ENCODE measurements at regions not wholly inside any gene's neighbourhood (a gene's known extent, or its start where the extent isn't known, plus 50 kb on each side); places are given as distances from the start of the nearest gene placed in this dataset.

DNA sequence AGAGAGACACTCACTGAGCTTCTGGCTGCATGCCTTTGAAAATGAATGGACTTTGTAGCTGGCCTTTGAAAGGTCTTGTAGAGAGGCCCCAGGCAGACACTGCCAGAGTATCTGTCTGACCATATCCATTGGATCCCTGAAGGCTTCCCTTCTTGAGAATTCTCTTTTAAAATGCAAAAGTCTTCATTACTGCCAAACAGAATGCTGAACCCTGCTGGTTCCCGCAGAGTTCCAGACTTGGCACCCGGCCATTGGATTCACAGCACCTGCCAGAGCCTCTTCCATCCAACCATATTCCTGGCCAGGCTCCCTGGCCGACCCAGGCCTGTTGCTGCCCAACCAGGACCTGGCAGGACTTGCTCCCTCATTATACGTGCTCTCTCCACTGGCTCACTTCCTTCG is 182.5 kb downstream of the GXYLT1 start:
- no peak for TF ChIP-seq CTCF (IDR thresholded peaks at IDR 0.05)
- no peak for TF ChIP-seq POLR2A (IDR thresholded peaks at IDR 0.05)
